Activated T-helper 2 cell treated with anti-CD3 and anti-CD28 coated beads, Interferon-gamma antibody, Interleukin-2, Interleukin-4, amounts not matched to agents 10 μg/mL and 5 μg/mL and 100 μg/mL, durations not matched to agents 14 hours and 24 hours and 36 hours (primary cell): ENCODE measurements at regions not wholly inside any gene's neighbourhood (a gene's known extent, or its start where the extent isn't known, plus 50 kb on each side); places are given as distances from the start of the nearest gene placed in this dataset.

Source experiments
- DNase-seq: peaks from one replicate; pipeline ENCODE4 v3.0.0; 2021; ENCODE audit warnings: low spot score
- H3K27ac Mint-ChIP-seq: one replicate; pipeline ENCODE4 v1.8.0; 2021; ENCODE audit warnings: mixed read lengths
- H3K27me3 Mint-ChIP-seq: one replicate; pipeline ENCODE4 v1.8.0; 2021; ENCODE audit warnings: low read depth, mixed read lengths
- H3K36me3 Mint-ChIP-seq: one replicate; pipeline ENCODE4 v1.8.0; 2021; ENCODE audit warnings: low read depth, mixed read lengths
- H3K4me1 Mint-ChIP-seq: one replicate; pipeline ENCODE4 v1.8.0; 2021; ENCODE audit warnings: low read depth, mixed read lengths
- H3K4me3 Mint-ChIP-seq: one replicate; pipeline ENCODE4 v1.8.0; 2021; ENCODE audit warnings: low read depth, mild to moderate bottlenecking, moderate library complexity, mixed read lengths
- H3K9me3 Mint-ChIP-seq: one replicate; pipeline ENCODE4 v1.8.0; 2021; ENCODE audit warnings: mixed read lengths
- intact Hi-C: fragments of 100-400 bp; cut with micrococcal nuclease; formaldehyde crosslinking; loops from one replicate; pipeline ENCODE4 v1.15.1; 2023

DNA sequence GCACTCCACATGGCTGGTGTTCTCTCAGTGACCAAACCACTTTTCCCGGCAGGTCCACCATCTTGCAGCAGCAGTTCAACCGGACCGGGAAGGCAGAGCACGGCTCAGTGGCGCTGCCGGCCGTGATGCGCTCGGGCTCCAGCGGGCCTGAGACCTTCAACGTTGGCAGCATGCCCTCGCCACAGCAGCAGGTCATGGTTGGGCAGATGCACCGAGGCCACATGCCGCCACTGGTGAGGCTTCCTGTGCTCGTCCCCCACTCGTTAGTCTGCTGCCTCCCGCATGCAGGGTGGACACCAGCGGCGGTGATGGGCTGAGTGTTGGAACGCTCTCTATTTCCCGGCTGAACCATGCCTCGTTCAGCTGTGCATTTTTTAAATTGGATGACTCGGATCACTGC, 344.9 kb upstream of the TPM1 start:
- Mint-ChIP-seq H3K4me3 (no peak overlapping the region), H3K27ac (no peak overlapping the region), H3K36me3 (no peaks in the 10 kb centered on the region), H3K9me3 (no peaks in the 10 kb centered on the region), H3K27me3 (no peaks in the 10 kb centered on the region), H3K4me1 (no peaks in the 10 kb centered on the region)
- DNase-seq, result no peak
- intact Hi-C loops, result no loop called here

DNA sequence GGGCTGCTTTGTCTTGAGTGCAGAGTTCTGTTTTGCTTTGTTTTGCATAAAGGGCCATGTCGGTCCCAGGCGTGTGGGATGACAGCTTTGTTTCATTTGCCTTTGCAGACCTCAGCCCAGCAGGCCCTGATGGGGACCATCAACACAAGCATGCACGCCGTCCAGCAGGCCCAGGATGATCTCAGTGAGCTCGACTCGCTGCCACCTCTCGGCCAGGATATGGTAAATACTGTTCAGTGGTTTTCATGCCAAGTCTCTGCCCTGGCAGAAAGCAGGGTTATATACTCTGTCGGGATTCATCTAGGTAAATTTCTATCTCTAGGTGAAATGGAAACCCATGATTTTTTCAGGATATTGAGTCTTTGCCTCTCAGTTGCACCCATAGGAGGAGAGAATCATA, 343.9 kb upstream of the TPM1 start:
- Mint-ChIP-seq H3K27me3 (no peaks in the 10 kb centered on the region), H3K9me3 (no peaks in the 10 kb centered on the region)
- intact Hi-C loops, result no loop called here

GRCh38 chr15:62706317-62706716, 336.2 kb upstream of the TPM1 start:
- DNase-seq, result no peak
- no peaks in the 10 kb centered on the region for H3K9me3 Mint-ChIP-seq

More for the DNA sequence above, 343.9 kb upstream of the TPM1 start:
- Mint-ChIP-seq H3K4me3 (no peak overlapping the region), H3K4me1 (no peaks in the 10 kb centered on the region), H3K27ac (no peak overlapping the region), H3K36me3 (no peaks in the 10 kb centered on the region)
- DNase-seq, result no peak

GRCh38 chr15:62708470-62708869, 334.1 kb upstream of the TPM1 start:
- Mint-ChIP-seq H3K36me3 (no peaks in the 10 kb centered on the region), H3K9me3 (no peaks in the 10 kb centered on the region), H3K4me3 (no peak overlapping the region), H3K27me3 (no peaks in the 10 kb centered on the region), H3K27ac (no peak overlapping the region), H3K4me1 (peaks cover 12% of the 10 kb centered on the region)
- DNase-seq, result no peak
- intact Hi-C loops, result no loop called here

More at GRCh38 chr15:62706317-62706716, 336.2 kb upstream of the TPM1 start:
- intact Hi-C loops, result no loop called here
- Mint-ChIP-seq H3K4me3 (no peak overlapping the region), H3K27ac (no peak overlapping the region), H3K27me3 (no peaks in the 10 kb centered on the region), H3K4me1 (peaks cover 2% of the 10 kb centered on the region), H3K36me3 (no peaks in the 10 kb centered on the region)

DNA sequence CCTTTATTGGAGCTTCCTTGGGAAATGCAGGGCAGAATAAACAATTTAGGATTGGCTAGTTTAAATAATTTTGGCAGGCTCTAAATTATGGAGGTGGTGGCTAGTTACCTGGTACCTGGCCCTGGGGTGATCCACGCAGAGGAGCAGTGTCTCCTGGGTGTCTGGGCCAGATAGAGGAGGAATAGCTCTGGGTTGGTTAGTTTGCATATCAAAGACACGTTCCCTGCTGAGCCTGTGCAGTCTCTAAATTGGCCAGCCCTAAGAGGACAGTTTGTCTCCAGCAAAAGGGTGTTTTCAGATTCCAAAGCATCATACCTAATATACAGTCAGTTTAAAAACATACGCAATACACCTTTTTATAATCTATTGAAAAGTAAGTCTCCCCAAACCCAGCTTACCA, 333.3 kb upstream of the TPM1 start:
- H3K9me3 Mint-ChIP-seq, result no peaks in the 10 kb centered on the region
- H3K27me3 Mint-ChIP-seq, result no peaks in the 10 kb centered on the region
- no peak overlapping the region for H3K4me3 Mint-ChIP-seq
- no peak overlapping the region for H3K27ac Mint-ChIP-seq
- no peaks in the 10 kb centered on the region for H3K36me3 Mint-ChIP-seq
- no peak for DNase-seq
- intact Hi-C loops, result no loop called here
- H3K4me1 Mint-ChIP-seq, result peaks cover 12% of the 10 kb centered on the region

DNA sequence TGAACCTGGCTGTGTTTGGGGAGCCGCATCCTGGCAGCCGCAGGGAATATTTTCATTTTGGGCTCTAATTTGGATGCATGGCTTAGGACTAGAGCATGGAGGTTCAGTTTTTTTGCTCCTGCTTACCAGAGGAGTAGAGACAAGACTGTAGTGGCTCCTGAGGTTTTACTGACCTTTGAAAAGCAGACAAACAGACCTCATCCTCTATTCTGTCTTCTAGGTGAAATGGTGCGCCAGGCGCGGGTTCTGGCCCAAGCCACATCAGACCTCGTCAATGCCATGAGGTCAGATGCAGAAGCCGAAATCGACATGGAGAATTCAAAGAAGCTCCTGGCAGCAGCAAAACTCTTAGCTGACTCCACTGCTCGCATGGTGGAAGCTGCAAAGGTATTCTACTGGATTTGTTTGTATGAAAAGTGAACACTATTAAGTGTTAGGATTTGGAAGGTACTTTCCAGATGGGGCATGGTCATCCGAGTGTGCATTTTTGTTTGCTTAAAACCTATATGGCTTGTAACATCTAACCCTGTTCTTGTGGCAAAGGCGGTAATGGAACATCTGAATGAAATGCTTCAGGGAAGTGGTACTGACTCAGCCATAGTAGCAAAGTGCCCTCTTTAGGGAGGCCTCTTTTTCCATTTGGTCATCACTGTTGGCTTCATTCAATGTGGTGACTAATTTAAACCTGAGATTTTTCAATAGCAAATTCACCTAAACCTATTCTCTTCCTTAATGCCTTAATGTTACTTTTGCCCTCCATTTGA, 330.7 kb upstream of the TPM1 start:
- DNase-seq, result no peak
- H3K36me3 Mint-ChIP-seq, result no peaks in the 10 kb centered on the region
- peak overlapping the region; percentile 63 for H3K27ac Mint-ChIP-seq
- no peaks in the 10 kb centered on the region for H3K9me3 Mint-ChIP-seq
- H3K27me3 Mint-ChIP-seq, result no peaks in the 10 kb centered on the region
- H3K4me3 Mint-ChIP-seq, result no peak overlapping the region
- H3K4me1 Mint-ChIP-seq, result peaks cover 12% of the 10 kb centered on the region
- intact Hi-C loops, result loop anchor here (5.0 to 10.0 kb wide), 2 partner anchors 57 to 595 kb away; no protein-coding TSS in a partner anchor

GRCh38 chr15:62712455-62712839, 330.1 kb upstream of the TPM1 start:
- H3K27me3 Mint-ChIP-seq, result no peaks in the 10 kb centered on the region
- no peak for DNase-seq
- peaks cover 12% of the 10 kb centered on the region for H3K4me1 Mint-ChIP-seq
- no peaks in the 10 kb centered on the region for H3K36me3 Mint-ChIP-seq
- peak overlapping the region; percentile 63 for H3K27ac Mint-ChIP-seq
- intact Hi-C loops, result loop anchor here (5.0 to 10.0 kb wide), 2 partner anchors 58 to 595 kb away; no protein-coding TSS in a partner anchor
- H3K9me3 Mint-ChIP-seq, result no peaks in the 10 kb centered on the region
- H3K4me3 Mint-ChIP-seq, result no peak overlapping the region

- no peaks in the 10 kb centered on the region for H3K36me3 Mint-ChIP-seq
- H3K4me3 Mint-ChIP-seq, result no peak overlapping the region
- H3K4me1 Mint-ChIP-seq, result peaks cover 12% of the 10 kb centered on the region
- no peak for DNase-seq
- no peaks in the 10 kb centered on the region for H3K27me3 Mint-ChIP-seq
- no peak overlapping the region for H3K27ac Mint-ChIP-seq
- H3K9me3 Mint-ChIP-seq, result no peaks in the 10 kb centered on the region
- intact Hi-C loops, result loop anchor here (10.0 kb wide), 1 partner anchor 61 kb away; no protein-coding TSS in a partner anchor
These were observed 326.6 kb upstream of the TPM1 start for GRCh38 chr15:62715946-62716345.

GRCh38 chr15:62717496-62717895, 325.1 kb upstream of the TPM1 start:
- H3K4me1 Mint-ChIP-seq, result no peaks in the 10 kb centered on the region
- no peak overlapping the region for H3K4me3 Mint-ChIP-seq
- no peak for DNase-seq
- no peak overlapping the region for H3K27ac Mint-ChIP-seq
- H3K36me3 Mint-ChIP-seq, result no peaks in the 10 kb centered on the region
- H3K27me3 Mint-ChIP-seq, result no peaks in the 10 kb centered on the region
- no peaks in the 10 kb centered on the region for H3K9me3 Mint-ChIP-seq
- intact Hi-C loops, result loop anchor here (10.0 kb wide), 1 partner anchor 63 kb away; no protein-coding TSS in a partner anchor

DNA sequence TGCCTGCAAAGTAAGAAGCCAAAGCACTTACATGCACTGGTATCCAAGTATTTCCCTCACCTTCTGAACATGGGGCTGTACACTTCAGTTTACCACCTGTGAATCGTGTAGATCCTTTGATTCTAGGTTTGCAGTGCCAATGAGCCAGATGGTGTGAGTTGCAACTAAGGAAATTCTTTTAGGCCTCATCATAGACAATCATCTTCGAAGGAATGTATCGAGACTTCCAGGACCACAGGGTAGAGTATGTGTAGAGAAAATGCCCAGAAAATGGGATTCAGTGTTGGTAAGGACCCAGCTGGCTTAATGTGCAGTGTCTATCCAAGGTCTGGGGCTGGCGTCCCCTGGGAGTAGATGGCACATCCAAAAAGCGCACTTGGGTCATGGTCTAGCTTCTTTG, 323.2 kb upstream of the TPM1 start:
- no peaks in the 10 kb centered on the region for H3K9me3 Mint-ChIP-seq
- H3K27ac Mint-ChIP-seq, result no peak overlapping the region
- intact Hi-C loops, result loop anchor here (10.0 kb wide), 1 partner anchor 65 kb away; no protein-coding TSS in a partner anchor
- H3K4me3 Mint-ChIP-seq, result no peak overlapping the region
- no peaks in the 10 kb centered on the region for H3K27me3 Mint-ChIP-seq
- H3K36me3 Mint-ChIP-seq, result no peaks in the 10 kb centered on the region
- no peaks in the 10 kb centered on the region for H3K4me1 Mint-ChIP-seq
- DNase-seq, result no peak

- no peak for DNase-seq
- intact Hi-C loops, result no loop called here
- no peak overlapping the region for H3K4me3 Mint-ChIP-seq
- H3K27ac Mint-ChIP-seq, result no peak overlapping the region
- H3K9me3 Mint-ChIP-seq, result no peaks in the 10 kb centered on the region
- H3K4me1 Mint-ChIP-seq, result no peaks in the 10 kb centered on the region
- H3K27me3 Mint-ChIP-seq, result no peaks in the 10 kb centered on the region
- H3K36me3 Mint-ChIP-seq, result no peaks in the 10 kb centered on the region
These were observed 320.3 kb upstream of the TPM1 start for GRCh38 chr15:62722237-62722636.

- Mint-ChIP-seq H3K27ac (no peak overlapping the region), H3K36me3 (no peaks in the 10 kb centered on the region), H3K4me3 (no peak overlapping the region), H3K27me3 (peaks cover 14% of the 10 kb centered on the region), H3K9me3 (no peaks in the 10 kb centered on the region), H3K4me1 (no peaks in the 10 kb centered on the region)
- intact Hi-C loops, result no loop called here
- DNase-seq, result no peak
These were observed 316.1 kb upstream of the TPM1 start for GRCh38 chr15:62726461-62726860.

DNA sequence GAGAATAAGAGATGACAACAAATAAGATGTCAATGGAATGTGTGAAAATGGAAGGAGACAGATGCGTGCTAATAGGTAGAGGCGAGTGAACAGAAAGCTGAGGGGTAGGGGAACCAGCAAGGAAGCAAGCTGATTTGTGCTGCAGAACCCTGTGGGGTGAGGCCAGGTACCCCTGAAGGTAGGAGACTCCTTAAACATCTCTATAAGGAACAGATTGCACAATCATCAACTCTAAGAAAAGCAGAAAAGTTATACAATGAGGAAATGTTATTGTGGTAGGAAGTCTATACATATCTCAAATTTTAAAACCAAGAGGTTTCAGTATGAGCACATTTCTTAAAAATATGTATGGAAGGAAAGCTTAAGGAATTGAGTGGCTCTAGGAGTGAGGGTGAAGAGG, 315.0 kb upstream of the TPM1 start:
- Mint-ChIP-seq H3K27me3 (peaks cover 14% of the 10 kb centered on the region), H3K36me3 (no peaks in the 10 kb centered on the region), H3K4me3 (no peak overlapping the region), H3K4me1 (no peaks in the 10 kb centered on the region), H3K27ac (no peak overlapping the region), H3K9me3 (no peaks in the 10 kb centered on the region)
- DNase-seq, result no peak
- intact Hi-C loops, result no loop called here
